GM12878 (cell line): ENCODE measurements at regions not wholly inside any gene's neighbourhood (a gene's known extent, or its start where the extent isn't known, plus 50 kb on each side); places are given as distances from the start of the nearest gene placed in this dataset.

Experiments used
- ELK1 ChIP-seq: IDR thresholded peaks from 2 replicates; pipeline ENCODE4 v1.6.1; 2012; ENCODE audit warnings: low read depth, low read length, improper control_type of control experiment
- KLF5 ChIP-seq: fragments of 450-650 bp; IDR thresholded peaks from 2 replicates; pipeline ENCODE4 v1.6.1; 2014; ENCODE audit warnings: mild to moderate bottlenecking; ENCODE audit not compliant: partially characterized antibody
- NFYB ChIP-seq: IDR thresholded peaks from 2 replicates; pipeline ENCODE4 v1.6.1; 2011; ENCODE audit warnings: low read depth, mild to moderate bottlenecking, low read length, improper control_type of control experiment, moderate library complexity; ENCODE audit not compliant: insufficient read depth
- PAX8 ChIP-seq: fragments of 450-650 bp; IDR thresholded peaks from 2 replicates; pipeline ENCODE4 v1.6.1; 2017; ENCODE audit warnings: mild to moderate bottlenecking, moderate library complexity
- PKNOX1 ChIP-seq: fragments of 450-650 bp; IDR thresholded peaks from 2 replicates; pipeline ENCODE4 v1.6.1; 2016; ENCODE audit warnings: mild to moderate bottlenecking
- RUNX3 ChIP-seq: IDR thresholded peaks from 2 replicates; pipeline ENCODE4 v1.6.1; 2012; ENCODE audit warnings: low read length, inconsistent platforms
- ZNF687 ChIP-seq: fragments of 450-650 bp; IDR thresholded peaks from 2 replicates; pipeline ENCODE4 v1.6.1; 2017; ENCODE audit warnings: mild to moderate bottlenecking, moderate library complexity

- TF ChIP-seq PAX8 (no peak), KLF5 (no peak), ELK1 (no peak), ZNF687 (no peak), RUNX3 (no peak), PKNOX1 (no peak), NFYB (no peak)
Observed at GRCh38 chr1:183710333-183710732, 57.2 kb upstream of the APOBEC4 start (continued).
